ENCODE measurements at regions not wholly inside any gene's neighbourhood (a gene's known extent, or its start where the extent isn't known, plus 50 kb on each side); places are given as distances from the start of the nearest gene placed in this dataset.

- DNase-seq, result no peak
Observed at GRCh38 chr11:80819271-80819670, 1378.4 kb upstream of the TENM4 start.

- no peak for DNase-seq
Observed at GRCh38 chr11:80816966-80817365, 1376.1 kb upstream of the TENM4 start.

GRCh38 chr11:80816454-80816847, 1375.6 kb upstream of the TENM4 start:
- no peak for DNase-seq

GRCh38 chr11:80815752-80816453, 1375.1 kb upstream of the TENM4 start:
- no peak for DNase-seq

GRCh38 chr11:80814813-80815212, 1374.0 kb upstream of the TENM4 start:
- no peak for DNase-seq

GRCh38 chr11:80810695-80811094, 1369.9 kb upstream of the TENM4 start:
- DNase-seq, result no peak

- no peak for DNase-seq
Observed at GRCh38 chr11:80798174-80798573, 1357.3 kb upstream of the TENM4 start.

- no peak for DNase-seq
Observed at GRCh38 chr11:80783561-80783960, 1342.7 kb upstream of the TENM4 start.

GRCh38 chr11:80782135-80782885, 1341.5 kb upstream of the TENM4 start:
- DNase-seq, result no peak

GRCh38 chr11:80779905-80780605, 1339.2 kb upstream of the TENM4 start:
- no peak for DNase-seq

GRCh38 chr11:80778941-80779340, 1338.1 kb upstream of the TENM4 start:
- DNase-seq, result no peak

- no peak for DNase-seq
Observed at GRCh38 chr11:80778432-80778831, 1337.6 kb upstream of the TENM4 start.

- no peak for DNase-seq
Observed at GRCh38 chr11:80773919-80774318, 1333.1 kb upstream of the TENM4 start.

GRCh38 chr11:80771017-80771416, 1330.2 kb upstream of the TENM4 start:
- DNase-seq, result no peak

GRCh38 chr11:80758787-80759186, 1318.0 kb upstream of the TENM4 start:
- DNase-seq, result no peak

- no peak for DNase-seq
Observed at GRCh38 chr11:80748207-80748925, 1307.5 kb upstream of the TENM4 start.

GRCh38 chr11:80746300-80746699, 1305.5 kb upstream of the TENM4 start:
- no peak for DNase-seq

GRCh38 chr11:80745416-80745815, 1304.6 kb upstream of the TENM4 start:
- DNase-seq, result no peak

GRCh38 chr11:80733790-80734189, 1293.0 kb upstream of the TENM4 start:
- no peak for DNase-seq

- DNase-seq, result no peak
Observed at GRCh38 chr11:80733361-80733760, 1292.5 kb upstream of the TENM4 start.

- no peak for DNase-seq
Observed at GRCh38 chr11:80727315-80727714, 1286.5 kb upstream of the TENM4 start.

- DNase-seq, result no peak
Observed at GRCh38 chr11:80726236-80726635, 1285.4 kb upstream of the TENM4 start.

- no peak for DNase-seq
Observed at GRCh38 chr11:80724366-80724765, 1283.5 kb upstream of the TENM4 start.

Measured in NCI-H2081 (cell line).